GM12872 (cell line): ENCODE measurements at regions not wholly inside any gene's neighbourhood (a gene's known extent, or its start where the extent isn't known, plus 50 kb on each side); places are given as distances from the start of the nearest gene placed in this dataset.

Source experiments
- TF ChIP-seq, protein P1 (sequence below): IDR thresholded peaks from 3 replicates; pipeline ENCODE4 v1.5.1; 2011; ENCODE audit warnings: low read depth, mild to moderate bottlenecking, low read length, moderate library complexity; ENCODE audit not compliant: insufficient read depth

DNA sequence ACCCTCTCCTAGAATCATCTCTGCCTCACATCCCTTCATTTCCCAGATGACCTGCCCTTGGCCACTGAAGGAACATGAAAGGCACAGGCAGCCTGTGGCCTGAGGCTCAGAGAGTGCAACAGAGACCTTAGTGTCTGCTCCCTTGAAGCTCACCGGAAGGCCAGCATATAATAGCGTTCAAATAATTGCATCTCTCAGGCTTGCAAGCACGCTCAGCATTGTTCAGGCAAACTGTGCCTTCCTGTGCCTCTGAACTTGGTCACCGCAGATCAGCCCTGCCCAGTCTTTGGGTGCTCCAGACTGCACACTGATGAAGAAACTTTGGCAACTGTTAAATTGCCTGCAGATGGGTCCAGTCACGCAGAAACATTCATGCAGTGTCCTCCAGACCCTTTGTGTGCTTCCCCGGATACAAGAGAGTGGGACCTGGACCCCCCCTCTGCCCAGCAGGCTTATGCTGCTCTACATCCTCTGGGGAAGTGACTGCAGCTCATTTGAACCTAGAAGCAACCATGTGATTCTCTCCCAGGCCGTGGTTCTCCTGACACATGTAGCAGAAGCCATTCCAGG lies 216.0 kb upstream of the ANKRD55 start:
- TF ChIP-seq, protein P1, sequence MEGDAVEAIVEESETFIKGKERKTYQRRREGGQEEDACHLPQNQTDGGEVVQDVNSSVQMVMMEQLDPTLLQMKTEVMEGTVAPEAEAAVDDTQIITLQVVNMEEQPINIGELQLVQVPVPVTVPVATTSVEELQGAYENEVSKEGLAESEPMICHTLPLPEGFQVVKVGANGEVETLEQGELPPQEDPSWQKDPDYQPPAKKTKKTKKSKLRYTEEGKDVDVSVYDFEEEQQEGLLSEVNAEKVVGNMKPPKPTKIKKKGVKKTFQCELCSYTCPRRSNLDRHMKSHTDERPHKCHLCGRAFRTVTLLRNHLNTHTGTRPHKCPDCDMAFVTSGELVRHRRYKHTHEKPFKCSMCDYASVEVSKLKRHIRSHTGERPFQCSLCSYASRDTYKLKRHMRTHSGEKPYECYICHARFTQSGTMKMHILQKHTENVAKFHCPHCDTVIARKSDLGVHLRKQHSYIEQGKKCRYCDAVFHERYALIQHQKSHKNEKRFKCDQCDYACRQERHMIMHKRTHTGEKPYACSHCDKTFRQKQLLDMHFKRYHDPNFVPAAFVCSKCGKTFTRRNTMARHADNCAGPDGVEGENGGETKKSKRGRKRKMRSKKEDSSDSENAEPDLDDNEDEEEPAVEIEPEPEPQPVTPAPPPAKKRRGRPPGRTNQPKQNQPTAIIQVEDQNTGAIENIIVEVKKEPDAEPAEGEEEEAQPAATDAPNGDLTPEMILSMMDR: no peak

DNA sequence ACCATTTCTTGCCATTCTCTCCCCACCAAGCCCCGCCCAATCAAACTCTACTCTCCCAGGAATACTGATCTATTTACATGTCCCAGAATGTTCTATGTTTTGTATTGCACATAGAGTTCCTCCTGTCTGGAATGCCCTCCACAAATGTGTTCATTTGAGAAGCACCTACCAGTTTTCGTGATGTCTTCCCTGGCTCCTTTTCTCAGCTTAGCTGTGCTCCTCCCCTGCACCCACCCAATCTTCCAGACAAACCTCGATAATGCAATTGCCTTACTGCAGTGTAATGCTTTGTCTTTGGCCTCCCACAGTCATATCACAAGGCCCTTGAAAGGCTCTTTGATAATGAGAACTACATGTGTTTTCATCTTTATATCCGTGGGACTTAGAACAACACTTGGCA lies 214.5 kb upstream of the ANKRD55 start:
- TF ChIP-seq, protein P1: no peak

- TF ChIP-seq, protein P1: no peak
Observed at GRCh38 chr5:56447232-56447631, 214.1 kb upstream of the ANKRD55 start.

DNA sequence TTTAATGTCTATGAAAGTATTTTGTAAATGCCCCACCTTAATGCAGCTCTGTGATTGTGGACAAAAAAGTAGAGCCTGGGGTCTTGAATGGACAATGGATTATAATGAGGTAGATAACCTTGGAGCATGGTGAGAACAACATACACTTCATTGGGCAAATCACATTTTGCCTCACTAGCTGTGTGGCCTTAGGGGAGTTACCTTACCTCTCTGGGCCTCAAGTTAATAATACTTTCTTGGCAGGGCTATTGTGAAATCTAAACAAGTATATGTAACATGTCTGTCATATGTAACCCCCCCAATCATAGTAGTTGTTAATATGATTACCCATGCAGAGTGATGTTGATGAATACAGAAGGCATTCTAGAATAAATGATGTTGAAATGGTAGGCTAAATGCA lies 213.6 kb upstream of the ANKRD55 start:
- TF ChIP-seq, protein P1: no peak

DNA sequence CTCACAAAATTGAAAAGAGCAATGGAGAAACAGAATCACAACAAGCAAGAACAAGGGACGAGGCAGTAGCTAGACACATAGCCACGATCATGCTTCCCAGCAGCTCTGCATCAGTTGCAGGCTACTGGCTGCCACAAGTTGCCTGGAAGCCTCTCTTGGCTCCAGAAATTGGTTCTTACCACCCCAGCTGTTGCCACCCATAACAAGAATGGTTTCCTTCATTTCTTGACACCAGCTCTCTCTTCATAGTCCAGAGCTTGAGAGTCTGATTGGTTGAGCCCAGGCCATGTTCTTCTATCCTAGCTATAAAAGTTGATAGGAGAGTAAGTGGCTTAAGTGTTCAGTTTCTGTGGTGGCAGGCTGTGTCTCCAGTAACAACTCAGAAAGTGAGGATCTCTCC lies 210.7 kb upstream of the ANKRD55 start:
- TF ChIP-seq, protein P1: no peak

DNA sequence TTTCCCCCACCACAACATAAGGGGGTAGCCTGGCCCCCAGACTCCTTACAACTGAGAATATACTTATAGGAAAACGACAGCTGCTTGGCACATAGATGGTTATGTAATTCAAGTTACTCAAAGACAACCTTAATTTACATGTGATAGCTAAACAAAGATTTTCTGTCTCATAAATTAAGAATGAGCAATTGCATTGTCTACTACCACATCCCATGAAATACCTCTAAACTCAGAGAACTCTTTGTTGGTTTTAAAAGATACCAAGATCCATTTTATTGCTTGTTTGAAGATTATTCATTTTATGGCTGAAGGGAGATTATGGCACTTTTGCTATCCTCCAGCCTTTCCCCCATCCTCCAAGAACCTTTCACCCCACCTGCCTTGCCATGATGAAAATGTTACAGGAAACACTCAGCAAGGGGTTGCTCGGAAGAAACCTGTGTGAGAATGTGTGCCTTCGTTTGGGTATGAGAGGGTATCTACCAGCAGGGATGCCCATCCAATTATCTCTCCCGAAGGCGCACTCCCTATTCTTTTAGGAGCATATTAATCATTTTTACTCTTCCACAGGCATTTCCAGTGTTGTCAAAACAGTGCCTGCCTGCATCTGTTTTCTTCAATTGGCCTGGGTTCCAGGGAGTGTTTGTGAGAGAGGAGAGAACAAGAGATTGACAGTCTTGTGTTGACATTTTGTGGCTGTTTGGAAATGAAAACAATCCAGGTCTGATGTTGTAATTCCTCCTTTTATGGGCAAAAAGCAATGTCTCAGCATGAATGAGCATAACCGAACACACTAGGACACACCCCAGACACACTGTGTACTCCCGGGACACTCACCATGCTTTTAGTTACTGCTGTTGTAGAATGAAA lies 208.0 kb upstream of the ANKRD55 start:
- TF ChIP-seq, protein P1: no peak

- TF ChIP-seq, protein P1: no peak
Observed at GRCh38 chr5:56434986-56435385, 201.9 kb upstream of the ANKRD55 start.
